ENCODE measurements at regions not wholly inside any gene's neighbourhood (a gene's known extent, or its start where the extent isn't known, plus 50 kb on each side); places are given as distances from the start of the nearest gene placed in this dataset.

- TF ChIP-seq MXI1 (conservative IDR thresholded peaks at IDR 0.05; ENCODE audit: poor library complexity, severe bottlenecking) (no peak), POLR2AphosphoS5 (IDR thresholded peaks at IDR 0.05) (no peak), CTCF (IDR thresholded peaks at IDR 0.05; ENCODE audit: poor library complexity, severe bottlenecking) (no peak), EZH2 (IDR thresholded peaks at IDR 0.05; ENCODE audit: borderline replicate concordance, insufficient read depth, low read length, poor library complexity, severe bottlenecking) (no peak), TAF1 (IDR thresholded peaks at IDR 0.05; ENCODE audit: low read depth) (no peak), EP300 (conservative IDR thresholded peaks at IDR 0.05; ENCODE audit: poor library complexity, severe bottlenecking) (no peak), SMC3 (conservative IDR thresholded peaks at IDR 0.05; ENCODE audit: poor library complexity) (no peak), RAD21 (conservative IDR thresholded peaks at IDR 0.05) (no peak)
- TF ChIP-seq, protein P1, sequence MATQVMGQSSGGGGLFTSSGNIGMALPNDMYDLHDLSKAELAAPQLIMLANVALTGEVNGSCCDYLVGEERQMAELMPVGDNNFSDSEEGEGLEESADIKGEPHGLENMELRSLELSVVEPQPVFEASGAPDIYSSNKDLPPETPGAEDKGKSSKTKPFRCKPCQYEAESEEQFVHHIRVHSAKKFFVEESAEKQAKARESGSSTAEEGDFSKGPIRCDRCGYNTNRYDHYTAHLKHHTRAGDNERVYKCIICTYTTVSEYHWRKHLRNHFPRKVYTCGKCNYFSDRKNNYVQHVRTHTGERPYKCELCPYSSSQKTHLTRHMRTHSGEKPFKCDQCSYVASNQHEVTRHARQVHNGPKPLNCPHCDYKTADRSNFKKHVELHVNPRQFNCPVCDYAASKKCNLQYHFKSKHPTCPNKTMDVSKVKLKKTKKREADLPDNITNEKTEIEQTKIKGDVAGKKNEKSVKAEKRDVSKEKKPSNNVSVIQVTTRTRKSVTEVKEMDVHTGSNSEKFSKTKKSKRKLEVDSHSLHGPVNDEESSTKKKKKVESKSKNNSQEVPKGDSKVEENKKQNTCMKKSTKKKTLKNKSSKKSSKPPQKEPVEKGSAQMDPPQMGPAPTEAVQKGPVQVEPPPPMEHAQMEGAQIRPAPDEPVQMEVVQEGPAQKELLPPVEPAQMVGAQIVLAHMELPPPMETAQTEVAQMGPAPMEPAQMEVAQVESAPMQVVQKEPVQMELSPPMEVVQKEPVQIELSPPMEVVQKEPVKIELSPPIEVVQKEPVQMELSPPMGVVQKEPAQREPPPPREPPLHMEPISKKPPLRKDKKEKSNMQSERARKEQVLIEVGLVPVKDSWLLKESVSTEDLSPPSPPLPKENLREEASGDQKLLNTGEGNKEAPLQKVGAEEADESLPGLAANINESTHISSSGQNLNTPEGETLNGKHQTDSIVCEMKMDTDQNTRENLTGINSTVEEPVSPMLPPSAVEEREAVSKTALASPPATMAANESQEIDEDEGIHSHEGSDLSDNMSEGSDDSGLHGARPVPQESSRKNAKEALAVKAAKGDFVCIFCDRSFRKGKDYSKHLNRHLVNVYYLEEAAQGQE (IDR thresholded peaks at IDR 0.05; ENCODE audit: borderline replicate concordance), result no peak
Observed at GRCh38 chr11:128391811-128392210, 195.5 kb downstream of the ETS1 start.
